Liver (tissue), 7 donors: ENCODE measurements at regions not wholly inside any gene's neighbourhood (a gene's known extent, or its start where the extent isn't known, plus 50 kb on each side); places are given as distances from the start of the nearest gene placed in this dataset.
A peak's percentile ranks its signal among the peaks of the same experiment; 100 is the strongest.

Experiments used
- DNase-seq: peaks from one replicate; pipeline ENCODE4 v3.0.0-alpha.2; 2017; ENCODE audit warnings: low spot score
- H3K27ac ChIP-seq, 2 donors: one replicate each; pipeline ENCODE4 v1.7.0; 2013; ENCODE audit warnings: inconsistent platforms in 2 of 2, low read length in 2 of 2, control low read depth in 1 of 2, low read depth in 1 of 2, mild to moderate bottlenecking in 1 of 2
- H3K27me3 ChIP-seq, 4 donors: one replicate each; pipeline versions ENCODE4 v1.6.1 to v1.7.0; 2013; ENCODE audit warnings: low read length in 3 of 4, inconsistent platforms in 1 of 4, mild to moderate bottlenecking in 1 of 4, moderate library complexity in 1 of 4; ENCODE audit not compliant: control insufficient read depth in 4 of 4, insufficient read depth in 4 of 4
- H3K36me3 ChIP-seq, 4 donors: one replicate each; pipeline versions ENCODE4 v1.6.1 to v1.7.0; 2013; ENCODE audit warnings: low read length in 3 of 4, mild to moderate bottlenecking in 3 of 4, low read depth in 1 of 4, moderate library complexity in 1 of 4; ENCODE audit not compliant: control insufficient read depth in 4 of 4, insufficient read depth in 3 of 4
- H3K4me1 ChIP-seq, 4 donors: one replicate each; pipeline versions ENCODE4 v1.6.1 to v1.7.0; 2013; ENCODE audit warnings: low read length in 3 of 4, mild to moderate bottlenecking in 3 of 4, moderate library complexity in 1 of 4; ENCODE audit not compliant: control insufficient read depth in 4 of 4, insufficient read depth in 4 of 4
- H3K4me3 ChIP-seq, 3 donors: one replicate each; pipeline versions ENCODE4 v1.6.1 to v1.7.0; 2013; ENCODE audit warnings: low read length in 3 of 3, control low read depth in 1 of 3, low read depth in 1 of 3, mild to moderate bottlenecking in 1 of 3
- H3K9ac ChIP-seq, 2 donors: one replicate each; pipeline ENCODE4 v1.7.0; 2013; ENCODE audit warnings: low read length in 2 of 2, mild to moderate bottlenecking in 2 of 2, moderate library complexity in 2 of 2, control low read depth in 1 of 2, low read depth in 1 of 2
- H3K9me3 ChIP-seq, 4 donors: one replicate each; pipeline versions ENCODE4 v1.6.1 to v1.7.0; 2013; ENCODE audit warnings: low read length in 3 of 4; ENCODE audit not compliant: control insufficient read depth in 4 of 4
- ATF3 ChIP-seq: IDR thresholded peaks from 2 replicates; pipeline ENCODE4 v1.6.1; 2016; ENCODE audit warnings: antibody characterized with exemption
- EGR1 ChIP-seq, 2 donors: IDR thresholded peaks; 2 replicates each; pipeline ENCODE4 v1.6.1; 2016 to 2018; ENCODE audit warnings: antibody characterized with exemption in 2 of 2, low read depth in 2 of 2
- FOXA1 ChIP-seq: IDR thresholded peaks from 2 replicates; pipeline ENCODE4 v1.6.1; 2016; ENCODE audit warnings: antibody characterized with exemption
- GABPA ChIP-seq, 2 donors: IDR thresholded peaks in 1 of 2; conservative IDR thresholded peaks in 1 of 2; 2 replicates each; pipeline ENCODE4 v1.6.1; 2016; ENCODE audit warnings: antibody characterized with exemption in 2 of 2, mild to moderate bottlenecking in 1 of 2, moderate library complexity in 1 of 2
- HNF4A ChIP-seq, 2 donors: conservative IDR thresholded peaks; 2 replicates each; pipeline ENCODE4 v1.6.1; 2016; ENCODE audit warnings: antibody characterized with exemption in 2 of 2, mild to moderate bottlenecking in 2 of 2
- HNF4G ChIP-seq: IDR thresholded peaks from 2 replicates; pipeline ENCODE4 v1.6.1; 2016; ENCODE audit warnings: antibody characterized with exemption
- JUND ChIP-seq, 2 donors: IDR thresholded peaks; 2 replicates each; pipeline ENCODE4 v1.6.1; 2016; ENCODE audit warnings: antibody characterized with exemption in 2 of 2
- NR2F2 ChIP-seq: IDR thresholded peaks from 2 replicates; pipeline ENCODE4 v1.6.1; 2016; ENCODE audit warnings: antibody characterized with exemption
- RAD21 ChIP-seq, 2 donors: IDR thresholded peaks; 2 replicates each; pipeline ENCODE4 v1.6.1; 2016; ENCODE audit warnings: antibody characterized with exemption in 2 of 2, mild to moderate bottlenecking in 2 of 2
- REST ChIP-seq: IDR thresholded peaks from 2 replicates; pipeline ENCODE4 v1.6.1; 2016; ENCODE audit warnings: antibody characterized with exemption, mild to moderate bottlenecking
- RXRA ChIP-seq, 2 donors: IDR thresholded peaks; 2 replicates each; pipeline ENCODE4 v1.6.1; 2017 to 2018; ENCODE audit warnings: antibody characterized with exemption in 2 of 2, mild to moderate bottlenecking in 1 of 2
- SP1 ChIP-seq: IDR thresholded peaks from 2 replicates; pipeline ENCODE4 v1.6.1; 2018; ENCODE audit warnings: antibody characterized with exemption, mild to moderate bottlenecking
- TAF1 ChIP-seq: conservative IDR thresholded peaks from 2 replicates; pipeline ENCODE4 v1.6.1; 2016; ENCODE audit warnings: antibody characterized with exemption, mild to moderate bottlenecking
- YY1 ChIP-seq: IDR thresholded peaks from 2 replicates; pipeline ENCODE4 v1.6.1; 2016; ENCODE audit warnings: antibody characterized with exemption, mild to moderate bottlenecking
- WGBS: extraction: QIAGEN DNeasy Blood & Tissue Kit; methylation state at CpG from one replicate; pipeline ENCODE4 v1.1.7; 2013; 5-methylcytosine and 5-hydroxymethylcytosine counted together
- TF ChIP-seq, protein P1 (sequence below): IDR thresholded peaks from 2 replicates; pipeline ENCODE4 v1.6.1; 2016; ENCODE audit warnings: antibody characterized with exemption
- donor health status: healthy.
- donor health status: healthy.
- donor health status: healthy.
- donor health status: healthy.

- TF ChIP-seq REST (no peak), RAD21 (IDR thresholded peaks at IDR 0.05) (no peak), RXRA (IDR thresholded peaks at IDR 0.05) (no peak), EGR1 (IDR thresholded peaks at IDR 0.05; ENCODE audit: low read depth in 2 of 2) (no peak), JUND (IDR thresholded peaks at IDR 0.05) (no peak), HNF4A (conservative IDR thresholded peaks at IDR 0.05) (no peak)
- TF ChIP-seq, protein P1, sequence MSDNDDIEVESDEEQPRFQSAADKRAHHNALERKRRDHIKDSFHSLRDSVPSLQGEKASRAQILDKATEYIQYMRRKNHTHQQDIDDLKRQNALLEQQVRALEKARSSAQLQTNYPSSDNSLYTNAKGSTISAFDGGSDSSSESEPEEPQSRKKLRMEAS: no peak
Observed at GRCh38 chr6:44003345-44004061, 123.7 kb downstream of the MRPL14 start (continued).

- no peak overlapping the region for H3K9ac ChIP-seq
- WGBS: 21% methylated on average over 76 of the region's 76 CpGs
- peaks cover 0 to 9% (median 5%) of the 10 kb centered on the region in 4 donors for H3K4me1 ChIP-seq
- DNase-seq: peak; percentile 48
- H3K27ac ChIP-seq: peak overlapping the region in 1 of 2 donors; percentile 13
- H3K4me3 ChIP-seq: peak overlapping the region in 1 of 3 donors; percentile 37
- H3K27me3 ChIP-seq: no peaks in the 10 kb centered on the region
- no peak for TF ChIP-seq HNF4A (conservative IDR thresholded peaks at IDR 0.05)
- H3K9me3 ChIP-seq: no peaks in the 10 kb centered on the region
- H3K36me3 ChIP-seq: no peaks in the 10 kb centered on the region
Observed at GRCh38 chr6:44002593-44003344, 124.5 kb downstream of the MRPL14 start.

- Histone ChIP-seq H3K4me3 (peak overlapping the region in 1 of 3 donors; percentile 37), H3K9ac (no peak overlapping the region), H3K4me1 (peaks cover 0 to 9% (median 5%) of the 10 kb centered on the region in 4 donors), H3K36me3 (no peaks in the 10 kb centered on the region), H3K27ac (no peak overlapping the region), H3K9me3 (no peaks in the 10 kb centered on the region), H3K27me3 (no peaks in the 10 kb centered on the region)
- TF ChIP-seq SP1 (no peak), HNF4G (no peak), NR2F2 (no peak), FOXA1 (no peak), TAF1 (no peak), JUND (IDR thresholded peaks at IDR 0.05) (no peak), RXRA (IDR thresholded peaks at IDR 0.05) (no peak), EGR1 (IDR thresholded peaks at IDR 0.05; ENCODE audit: low read depth in 2 of 2) (no peak), YY1 (no peak), HNF4A (conservative IDR thresholded peaks at IDR 0.05) (no peak), GABPA (IDR thresholded peaks at IDR 0.05 in 1 of 2, conservative IDR thresholded peaks at IDR 0.05 in 1 of 2) (no peak), ATF3 (no peak)
- TF ChIP-seq, protein P1: no peak
- no peak for DNase-seq
- 9% methylated on average over 37 of the region's 37 CpGs for WGBS
Observed at GRCh38 chr6:44002067-44002592, 125.1 kb downstream of the MRPL14 start.
